GM23248 (cell line): ENCODE measurements at regions not wholly inside any gene's neighbourhood (a gene's known extent, or its start where the extent isn't known, plus 50 kb on each side); places are given as distances from the start of the nearest gene placed in this dataset.

ENCODE experiments used
- DNase-seq: peaks from one replicate; pipeline ENCODE4 v3.0.0-alpha.2; 2015
- H2AFZ ChIP-seq: fragments of 200-600 bp; sonication (generic); 2 replicates; pipeline ENCODE4 v1.6.1; 2016; ENCODE audit warnings: antibody characterized with exemption
- H3F3A ChIP-seq: fragments of 200-600 bp; sonication (generic); 2 replicates; pipeline ENCODE4 v1.6.1; 2016; ENCODE audit warnings: mild to moderate bottlenecking, antibody characterized with exemption, mixed run types; ENCODE audit not compliant: insufficient read depth
- H3K27ac ChIP-seq: fragments of 200-600 bp; sonication (generic); 2 replicates; pipeline ENCODE4 v1.5.1; 2016; ENCODE audit warnings: mild to moderate bottlenecking
- H3K27me3 ChIP-seq: fragments of 200-600 bp; sonication (generic); replicated peaks from 2 replicates; pipeline ENCODE4 v1.6.1; 2016; ENCODE audit warnings: mild to moderate bottlenecking; ENCODE audit not compliant: insufficient read depth
- H3K36me3 ChIP-seq: fragments of 200-600 bp; sonication (generic); 2 replicates; pipeline ENCODE4 v1.6.1; 2016; ENCODE audit warnings: low read depth, mild to moderate bottlenecking
- H3K4me1 ChIP-seq: fragments of 200-600 bp; sonication (generic); 2 replicates; pipeline ENCODE4 v1.6.1; 2016; ENCODE audit warnings: mild to moderate bottlenecking; ENCODE audit not compliant: insufficient read depth
- H3K4me2 ChIP-seq: fragments of 200-600 bp; sonication (generic); one replicate; pipeline ENCODE4 v1.6.1; 2016; ENCODE audit warnings: mild to moderate bottlenecking; ENCODE audit not compliant: unreplicated experiment
- H3K4me3 ChIP-seq: fragments of 200-600 bp; sonication (generic); 2 replicates; pipeline ENCODE4 v1.5.1; 2016; ENCODE audit warnings: mild to moderate bottlenecking
- H3K79me2 ChIP-seq: fragments of 200-600 bp; sonication (generic); 2 replicates; pipeline ENCODE4 v1.6.1; 2016; ENCODE audit warnings: mild to moderate bottlenecking; ENCODE audit not compliant: insufficient read depth
- H3K9ac ChIP-seq: fragments of 200-600 bp; sonication (generic); 2 replicates; pipeline ENCODE4 v1.6.1; 2016; ENCODE audit warnings: mild to moderate bottlenecking
- H3K9me2 ChIP-seq: fragments of 200-600 bp; sonication (generic); 2 replicates; pipeline ENCODE4 v1.6.1; 2016; ENCODE audit warnings: mixed run types, mild to moderate bottlenecking, moderate library complexity; ENCODE audit not compliant: insufficient read depth
- H3K9me3 ChIP-seq: fragments of 200-600 bp; sonication (generic); one replicate; pipeline ENCODE4 v1.6.1; 2017; ENCODE audit warnings: low read depth
- H4K20me1 ChIP-seq: fragments of 200-600 bp; sonication (generic); 2 replicates; pipeline ENCODE4 v1.6.0; 2016; ENCODE audit not compliant: insufficient read depth
- EZH2 ChIP-seq: fragments of 200-600 bp; sonication (generic); IDR thresholded peaks from 2 replicates; pipeline ENCODE4 v1.6.1; 2018; ENCODE audit warnings: antibody characterized with exemption, mild to moderate bottlenecking; ENCODE audit not compliant: insufficient read depth, poor library complexity, severe bottlenecking
- EZH2phosphoT487 ChIP-seq: fragments of 200-600 bp; sonication (generic); IDR thresholded peaks from 2 replicates; pipeline ENCODE4 v1.6.1; 2018; ENCODE audit warnings: antibody characterized with exemption, moderate library complexity, mild to moderate bottlenecking, low read depth; ENCODE audit not compliant: insufficient read depth
- WGBS, 2 experiments: methylation state at CpG; one replicate each; pipeline ENCODE4 v1.1.6; 2015 to 2017; ENCODE audit warnings: low lambda C conversion rate in 2 of 2, low coverage in 1 of 2; ENCODE audit errors: missing lambda C conversion rate in 2 of 2; 5-methylcytosine and 5-hydroxymethylcytosine counted together
- in situ Hi-C: fragments of 300-500 bp; cut with MboI; formaldehyde crosslinking; loops from 2 replicates; pipeline ENCODE4 v1.15.0; 2020

GRCh38 chr5:34578962-34579361 is 77.2 kb upstream of the RAI14 start:
- Histone ChIP-seq H3K9me3 (no peaks in the 10 kb centered on the region), H3K4me2 (no peak overlapping the region), H3K4me1 (peaks cover 10% of the 10 kb centered on the region; the same call in 1 of the 2 replicates), H4K20me1 (no peaks in the 10 kb centered on the region), H3K36me3 (no peaks in the 10 kb centered on the region), H3K9me2 (no peaks in the 10 kb centered on the region), H3K4me3 (no peak overlapping the region), H3K79me2 (no peaks in the 10 kb centered on the region), H3K9ac (no peak overlapping the region), H3K27me3 (no peaks in the 10 kb centered on the region), H3F3A (0 out of 2 replicates have a peak, but pooled peaks cover 5% of the 10 kb centered on the region), H3K27ac (no peak overlapping the region), H2AFZ (no peak overlapping the region)
- TF ChIP-seq EZH2 (no peak), EZH2phosphoT487 (no peak)
- in situ Hi-C loops = no loop called here
- WGBS, 2 experiments = 100% methylated on average over 1 of the region's 1 CpG
- no peak for DNase-seq

- Histone ChIP-seq H3K4me2 (no peak overlapping the region), H3K36me3 (no peaks in the 10 kb centered on the region), H3K27ac (no peak overlapping the region), H3F3A (0 out of 2 replicates have a peak, but pooled peaks cover 9% of the 10 kb centered on the region), H3K4me3 (no peak overlapping the region), H3K79me2 (no peaks in the 10 kb centered on the region), H3K27me3 (no peaks in the 10 kb centered on the region), H3K4me1 (peaks cover 20% of the 10 kb centered on the region), H3K9ac (no peak overlapping the region), H2AFZ (no peak overlapping the region), H3K9me2 (no peaks in the 10 kb centered on the region), H4K20me1 (no peaks in the 10 kb centered on the region), H3K9me3 (no peaks in the 10 kb centered on the region)
- TF ChIP-seq EZH2 = no peak
- no peak for TF ChIP-seq EZH2phosphoT487
- 61 to 63% methylated on average over 7 of the region's 7 CpGs for WGBS, 2 experiments
- no peak for DNase-seq
- in situ Hi-C loops = no loop called here
Measured at GRCh38 chr5:34580983-34581382, 75.1 kb upstream of the RAI14 start.

- no peaks in the 10 kb centered on the region for H3K9me2 ChIP-seq
- no peak overlapping the region for H3K4me2 ChIP-seq
- H3K27ac ChIP-seq = no peak overlapping the region
- no peaks in the 10 kb centered on the region for H3K36me3 ChIP-seq
- H3K79me2 ChIP-seq = no peaks in the 10 kb centered on the region
- no peaks in the 10 kb centered on the region for H3K27me3 ChIP-seq
- peaks cover 21% of the 10 kb centered on the region for H3F3A ChIP-seq
- TF ChIP-seq EZH2phosphoT487 (no peak), EZH2 (no peak)
- DNase-seq = no peak
- peaks cover 33% of the 10 kb centered on the region for H3K4me1 ChIP-seq
- no peak overlapping the region for H3K4me3 ChIP-seq
- peak overlapping the region; percentile 53; the same call in 1 of the 2 replicates for H2AFZ ChIP-seq
- no peaks in the 10 kb centered on the region for H4K20me1 ChIP-seq
- no peaks in the 10 kb centered on the region for H3K9me3 ChIP-seq
- 62 to 71% methylated on average over 3 of the region's 3 CpGs for WGBS, 2 experiments
- H3K9ac ChIP-seq = no peak overlapping the region
- in situ Hi-C loops = no loop called here
Measured at GRCh38 chr5:34582371-34582770, 73.8 kb upstream of the RAI14 start.

- TF ChIP-seq EZH2 = no peak
- no peak for TF ChIP-seq EZH2phosphoT487
- peak overlapping the region; percentile 12 for H3K4me2 ChIP-seq
- peaks cover 41% of the 10 kb centered on the region for H3K4me1 ChIP-seq
- in situ Hi-C loops = no loop called here
- H3K4me3 ChIP-seq = no peak overlapping the region
- H3K79me2 ChIP-seq = no peaks in the 10 kb centered on the region
- H4K20me1 ChIP-seq = no peaks in the 10 kb centered on the region
- H3K27ac ChIP-seq = 0 out of 2 replicates have a peak overlapping the region, but pooled peaks have one; percentile 19
- no peaks in the 10 kb centered on the region for H3K36me3 ChIP-seq
- H3K27me3 ChIP-seq = no peaks in the 10 kb centered on the region
- no peaks in the 10 kb centered on the region for H3K9me2 ChIP-seq
- peaks cover 29% of the 10 kb centered on the region for H3F3A ChIP-seq
- H3K9ac ChIP-seq = no peak overlapping the region
- peak; percentile 19 for DNase-seq
- no peaks in the 10 kb centered on the region for H3K9me3 ChIP-seq
- H2AFZ ChIP-seq = peak overlapping the region; percentile 53
Measured at GRCh38 chr5:34583167-34583566, 73.0 kb upstream of the RAI14 start.

GRCh38 chr5:34584165-34584564 is 72.0 kb upstream of the RAI14 start:
- Histone ChIP-seq H3K36me3 (no peaks in the 10 kb centered on the region), H4K20me1 (no peaks in the 10 kb centered on the region), H3K27ac (no peak overlapping the region), H3K4me3 (no peak overlapping the region), H3K4me2 (no peak overlapping the region), H3K9me3 (no peaks in the 10 kb centered on the region), H3K4me1 (peaks cover 51% of the 10 kb centered on the region), H3K9ac (no peak overlapping the region), H3K9me2 (no peaks in the 10 kb centered on the region), H3F3A (peaks cover 39% of the 10 kb centered on the region), H3K27me3 (no peaks in the 10 kb centered on the region), H3K79me2 (no peaks in the 10 kb centered on the region), H2AFZ (no peak overlapping the region)
- no peak for DNase-seq
- no peak for TF ChIP-seq EZH2phosphoT487
- no peak for TF ChIP-seq EZH2
- in situ Hi-C loops = no loop called here
